PC-9 (cell line): ENCODE measurements at regions not wholly inside any gene's neighbourhood (a gene's known extent, or its start where the extent isn't known, plus 50 kb on each side); places are given as distances from the start of the nearest gene placed in this dataset.

ENCODE experiments used
- BruUV-seq: library from RNA; stranded (reverse); fragments of 400-500 nt; replicated peaks from 2 replicates; lab custom pipeline; 2021; lab: Mats Ljungman, UMichigan
- CTCF ChIA-PET: fragments of 300-600 bp; sonication (Branson Sonifier 250); formaldehyde crosslinking; loops from one replicate; lab custom pipeline; 2022; ENCODE audit warnings: antibody characterized with exemption; lab: Charles Lee
- POLR2A ChIA-PET: fragments of 300-600 bp; sonication (Branson Sonifier 250); formaldehyde crosslinking; loops from one replicate; lab custom pipeline; 2022; ENCODE audit warnings: antibody characterized with exemption; ENCODE audit not compliant: unreplicated experiment; lab: Charles Lee
- DNase-seq, 2 experiments: peaks; one replicate each; pipeline versions ENCODE4 v3.0.0 to v3.0.0-alpha.2; 2015 to 2022; ENCODE audit warnings: mixed read lengths in 1 of 2
- H2AFZ ChIP-seq: fragments of 200-600 bp; sonication (generic); 2 replicates; pipeline ENCODE4 v1.8.1; 2017; ENCODE audit warnings: antibody characterized with exemption
- H3F3A ChIP-seq: fragments of 200-600 bp; sonication (generic); 2 replicates; pipeline ENCODE4 v1.8.1; 2017; ENCODE audit warnings: antibody characterized with exemption, mild to moderate bottlenecking, low read depth; ENCODE audit not compliant: insufficient read depth
- H3K27ac ChIP-seq: fragments of 200-600 bp; sonication (generic); 2 replicates; pipeline ENCODE4 v1.6.1; 2016; ENCODE audit warnings: mixed run types
- H3K27me3 ChIP-seq: fragments of 200-600 bp; sonication (generic); 2 replicates; pipeline ENCODE4 v1.6.1; 2016; ENCODE audit warnings: low read depth, mixed run types; ENCODE audit not compliant: insufficient read depth
- H3K36me3 ChIP-seq: fragments of 200-600 bp; sonication (generic); 2 replicates; pipeline ENCODE4 v1.6.1; 2016; ENCODE audit warnings: low read depth, mixed run types
- H3K4me1 ChIP-seq: fragments of 200-600 bp; sonication (generic); replicated peaks from 2 replicates; pipeline ENCODE4 v1.6.1; 2016; ENCODE audit warnings: mixed run types; ENCODE audit not compliant: insufficient read depth
- H3K4me2 ChIP-seq: fragments of 200-600 bp; sonication (generic); 2 replicates; pipeline ENCODE4 v1.6.1; 2017; ENCODE audit warnings: mixed run types
- H3K4me3 ChIP-seq: fragments of 200-600 bp; sonication (generic); 2 replicates; pipeline ENCODE4 v1.6.1; 2016; ENCODE audit warnings: mixed run types
- H3K79me2 ChIP-seq: fragments of 200-600 bp; sonication (generic); 2 replicates; pipeline ENCODE4 v1.6.1; 2017; ENCODE audit warnings: low read depth, mixed run types
- H3K9me2 ChIP-seq: fragments of 200-600 bp; sonication (generic); 2 replicates; pipeline ENCODE4 v1.8.1; 2017; ENCODE audit warnings: mild to moderate bottlenecking; ENCODE audit not compliant: insufficient read depth
- H3K9me3 ChIP-seq: fragments of 200-600 bp; sonication (generic); 2 replicates; pipeline ENCODE4 v1.8.1; 2016; ENCODE audit warnings: low read depth; ENCODE audit not compliant: insufficient read depth
- H4K20me1 ChIP-seq: fragments of 200-600 bp; sonication (generic); 2 replicates; pipeline ENCODE4 v1.8.1; 2017; ENCODE audit not compliant: insufficient read depth
- CTCF ChIP-seq: fragments of 200-600 bp; sonication (generic); conservative IDR thresholded peaks from 2 replicates; pipeline ENCODE4 v1.6.1; 2017; ENCODE audit warnings: mixed run types, antibody characterized with exemption, mild to moderate bottlenecking, moderate library complexity
- EZH2 ChIP-seq: fragments of 200-600 bp; sonication (generic); IDR thresholded peaks from 2 replicates; pipeline ENCODE4 v1.8.0; 2017; ENCODE audit warnings: antibody characterized with exemption, low read depth
- intact Hi-C: fragments of 100-400 bp; cut with micrococcal nuclease; formaldehyde crosslinking; loops from one replicate; pipeline ENCODE4 v1.10.0; 2022; ENCODE audit not compliant: unreplicated experiment

GRCh38 chr6:133701633-133702331 is 187.1 kb upstream of the TCF21 start:
- no peaks in the 10 kb centered on the region for H3K4me1 ChIP-seq
- TF ChIP-seq CTCF = no peak
- no peak for TF ChIP-seq EZH2
- no peaks in the 10 kb centered on the region for H3K27me3 ChIP-seq
- no peaks in the 10 kb centered on the region for H3F3A ChIP-seq
- ChIA-PET CTCF (no interaction called here), POLR2A (no interaction called here)
- no peaks in the 10 kb centered on the region for H3K79me2 ChIP-seq
- H3K4me2 ChIP-seq = no peak overlapping the region
- H4K20me1 ChIP-seq = no peaks in the 10 kb centered on the region
- H3K4me3 ChIP-seq = no peak overlapping the region
- no peak overlapping the region for H3K27ac ChIP-seq
- H3K36me3 ChIP-seq = no peaks in the 10 kb centered on the region
- no peak overlapping the region for H2AFZ ChIP-seq
- no peak for DNase-seq
- no peaks in the 10 kb centered on the region for H3K9me2 ChIP-seq
- no TSS peak for BruUV-seq
- peaks cover 9% of the 10 kb centered on the region for H3K9me3 ChIP-seq
- intact Hi-C loops = no loop called here

GRCh38 chr6:133704371-133704770 is 184.5 kb upstream of the TCF21 start:
- intact Hi-C loops = no loop called here
- H2AFZ ChIP-seq = no peak overlapping the region

GRCh38 chr6:133705066-133705465 is 183.8 kb upstream of the TCF21 start:
- ChIA-PET CTCF (no interaction called here), POLR2A (no interaction called here)
- Histone ChIP-seq H3K4me3 (no peak overlapping the region), H4K20me1 (no peaks in the 10 kb centered on the region), H3K27ac (no peak overlapping the region), H3F3A (no peaks in the 10 kb centered on the region), H3K27me3 (no peaks in the 10 kb centered on the region), H3K9me3 (peaks cover 9% of the 10 kb centered on the region), H3K9me2 (no peaks in the 10 kb centered on the region), H3K79me2 (no peaks in the 10 kb centered on the region), H3K4me1 (no peaks in the 10 kb centered on the region), H3K36me3 (no peaks in the 10 kb centered on the region), H3K4me2 (no peak overlapping the region), H2AFZ (no peak overlapping the region)
- no peak for DNase-seq
- BruUV-seq = no TSS peak
- TF ChIP-seq EZH2 (no peak), CTCF (no peak)
- intact Hi-C loops = no loop called here

More at GRCh38 chr6:133704371-133704770, 184.5 kb upstream of the TCF21 start:
- H3K4me1 ChIP-seq = no peaks in the 10 kb centered on the region
- ChIA-PET CTCF (no interaction called here), POLR2A (no interaction called here)
- H3K36me3 ChIP-seq = no peaks in the 10 kb centered on the region
- H3F3A ChIP-seq = no peaks in the 10 kb centered on the region
- H3K4me2 ChIP-seq = no peak overlapping the region
- no TSS peak for BruUV-seq
- H3K9me2 ChIP-seq = no peaks in the 10 kb centered on the region
- H3K79me2 ChIP-seq = no peaks in the 10 kb centered on the region
- H3K4me3 ChIP-seq = no peak overlapping the region
- TF ChIP-seq EZH2 (no peak), CTCF (no peak)
- no peak overlapping the region for H3K27ac ChIP-seq
- DNase-seq = no peak
- no peaks in the 10 kb centered on the region for H3K27me3 ChIP-seq
- no peaks in the 10 kb centered on the region for H4K20me1 ChIP-seq
- H3K9me3 ChIP-seq = peaks cover 9% of the 10 kb centered on the region
